Pons (tissue), 1 donor: ENCODE measurements at regions not wholly inside any gene's neighbourhood (a gene's known extent, or its start where the extent isn't known, plus 50 kb on each side); places are given as distances from the start of the nearest gene placed in this dataset.
"Not testable (repeated sequence)": the region's sequence is repeated elsewhere in the genome, so short reads cannot be mapped to it uniquely, and the experiment has no call there.

ENCODE experiments used
- DNase-seq: peaks from one replicate; pipeline ENCODE4 v3.0.0-alpha.2; 2016; ENCODE audit warnings: low spot score

DNA sequence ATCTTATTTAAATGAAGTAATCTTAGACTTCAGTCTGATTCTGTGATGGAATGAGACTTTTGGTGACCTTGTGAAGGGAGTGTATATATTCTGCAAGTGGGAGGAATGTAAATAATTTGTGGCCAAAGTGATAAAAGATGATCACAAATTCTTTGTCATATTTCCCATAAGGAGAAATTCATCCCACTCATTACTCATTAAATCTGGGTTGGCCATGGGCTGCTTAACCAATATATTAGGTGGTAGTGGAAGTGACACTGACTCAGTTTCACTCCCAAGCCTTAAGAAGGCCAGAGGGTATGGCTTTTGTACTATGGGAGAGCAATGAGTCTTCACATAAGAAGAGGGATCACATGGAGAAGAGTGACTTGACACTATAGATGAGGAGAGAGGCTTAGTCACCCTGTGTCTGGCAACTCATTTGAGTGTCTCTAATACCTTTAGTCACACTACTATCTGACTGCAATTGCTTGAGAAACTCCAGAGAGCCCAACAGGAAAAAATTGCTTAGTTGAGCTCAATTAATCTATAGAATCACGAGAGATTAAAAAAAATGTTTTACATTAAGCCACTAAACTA, 408.2 kb upstream of the PITX2 start:
- no peak for DNase-seq

GRCh38 chr4:111031596-111031995, 408.7 kb upstream of the PITX2 start:
- DNase-seq = no peak

DNA sequence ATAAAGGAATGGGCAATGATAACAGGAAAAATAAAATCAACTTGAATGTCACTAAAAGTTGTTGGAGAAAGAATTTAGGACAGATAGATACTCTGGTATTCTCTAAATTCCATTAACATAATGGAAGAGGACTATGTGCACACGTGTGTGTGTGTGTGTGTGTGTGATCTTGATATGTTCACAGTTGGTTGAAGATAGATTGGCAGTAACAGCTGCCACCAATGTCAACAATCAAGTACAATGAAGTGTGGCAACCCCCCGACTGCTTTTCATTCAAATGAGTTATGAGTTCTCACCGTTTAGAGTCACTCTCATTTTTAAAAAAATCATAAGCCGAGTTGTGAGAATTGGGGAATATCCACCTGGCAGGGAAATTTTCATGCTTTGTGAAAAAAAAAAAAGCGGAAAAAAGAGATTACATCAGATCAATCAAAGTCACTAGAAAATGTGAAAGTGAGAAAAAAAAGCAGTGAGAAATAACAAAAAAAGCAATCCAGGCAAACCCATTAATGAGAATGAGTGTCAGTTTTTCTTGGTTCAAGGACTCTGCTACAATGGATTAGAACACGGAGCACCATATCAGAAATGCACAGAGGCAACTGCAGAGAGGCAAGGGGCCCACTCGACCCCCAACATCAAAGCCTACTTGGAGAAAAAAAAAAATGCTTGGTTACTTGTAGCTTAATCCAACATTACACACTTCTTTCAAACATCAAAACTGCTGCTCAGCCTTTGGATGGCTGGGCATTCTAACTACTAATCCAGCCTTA, 414.9 kb upstream of the PITX2 start:
- DNase-seq = no peak

DNA sequence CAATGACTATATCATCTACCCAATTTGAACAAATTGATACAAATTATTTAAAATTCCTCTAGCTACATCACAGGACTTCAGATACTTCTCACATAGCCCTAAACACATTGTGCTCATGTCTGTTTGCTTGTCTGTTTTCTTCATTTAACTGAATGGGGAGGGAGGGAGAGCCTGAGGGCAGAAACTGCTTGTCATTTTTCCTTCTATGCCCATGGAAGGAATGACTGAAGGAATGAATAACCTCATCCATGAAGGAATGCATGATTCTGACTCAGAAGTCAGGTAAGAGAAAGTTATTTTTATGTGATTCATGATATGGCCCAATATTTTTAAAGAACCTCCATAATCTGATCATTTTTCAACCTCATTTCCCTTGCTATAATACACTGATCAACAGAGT, 418.0 kb upstream of the PITX2 start:
- DNase-seq = no peak

GRCh38 chr4:111043286-111043685, 420.4 kb upstream of the PITX2 start:
- DNase-seq = no peak

DNA sequence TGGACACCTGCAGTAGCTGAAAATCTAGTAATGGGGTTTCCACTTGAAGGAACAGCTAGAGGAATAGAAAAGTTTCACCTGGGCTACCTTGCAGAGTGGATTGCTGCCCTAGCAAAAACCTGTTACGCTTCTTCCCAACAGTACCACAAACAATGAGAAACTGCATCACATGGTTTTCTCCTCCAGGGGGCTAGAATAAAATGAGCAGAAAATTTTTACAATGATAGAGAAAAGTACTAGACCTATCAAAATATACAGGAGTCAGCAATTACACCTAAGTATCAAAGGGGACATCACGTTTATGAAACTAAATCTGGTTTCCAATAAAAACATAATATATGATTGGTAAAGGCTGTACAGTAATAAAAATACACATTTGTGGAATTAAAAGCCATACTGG, 423.1 kb upstream of the PITX2 start:
- no peak for DNase-seq

DNA sequence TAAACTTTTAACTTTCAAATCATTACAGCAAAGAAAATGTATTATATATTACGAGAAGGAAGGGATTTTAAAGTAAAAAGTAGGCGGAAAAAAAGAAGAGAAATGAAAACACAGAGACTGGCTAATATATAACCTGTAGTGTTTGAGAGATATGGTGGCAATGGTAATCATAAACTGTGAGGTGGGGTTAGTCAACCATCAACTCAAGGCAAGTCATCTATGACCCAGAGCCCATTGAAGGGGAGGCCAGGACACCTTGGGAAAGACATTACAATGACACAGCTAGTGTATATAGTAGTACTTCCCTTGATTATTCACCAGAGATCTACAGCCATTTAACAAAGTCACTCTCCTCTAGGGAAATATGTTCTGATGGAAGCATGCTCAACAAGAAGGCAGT, 423.9 kb upstream of the PITX2 start:
- DNase-seq = no peak

- no peak for DNase-seq
Measured at GRCh38 chr4:111048316-111048715, 425.4 kb upstream of the PITX2 start.

- DNase-seq = no peak
Measured at GRCh38 chr4:111064342-111064993, 441.6 kb upstream of the PITX2 start.

- no peak for DNase-seq
Measured at GRCh38 chr4:111066001-111066400, 443.1 kb upstream of the PITX2 start.

DNA sequence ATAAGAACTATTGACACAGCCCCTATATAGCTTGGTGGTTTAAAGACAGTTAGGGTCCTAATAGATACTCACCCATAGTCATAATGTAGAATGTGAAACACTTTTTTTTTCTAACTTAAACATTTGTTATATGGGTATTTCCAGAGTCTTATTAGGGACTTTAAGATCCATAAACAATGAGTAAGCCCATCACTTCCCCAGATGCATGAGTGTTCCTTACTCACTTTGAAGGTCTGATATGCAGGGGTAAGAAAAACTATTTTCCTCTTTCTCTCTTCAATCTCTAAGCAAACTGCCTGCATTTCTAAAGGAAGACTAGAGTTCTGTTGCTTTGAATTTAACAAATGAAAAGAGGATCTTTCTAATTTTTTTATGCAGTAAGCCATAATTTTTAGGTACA, 443.6 kb upstream of the PITX2 start:
- no peak for DNase-seq

GRCh38 chr4:111066887-111067286, 444.0 kb upstream of the PITX2 start:
- no peak for DNase-seq

DNA sequence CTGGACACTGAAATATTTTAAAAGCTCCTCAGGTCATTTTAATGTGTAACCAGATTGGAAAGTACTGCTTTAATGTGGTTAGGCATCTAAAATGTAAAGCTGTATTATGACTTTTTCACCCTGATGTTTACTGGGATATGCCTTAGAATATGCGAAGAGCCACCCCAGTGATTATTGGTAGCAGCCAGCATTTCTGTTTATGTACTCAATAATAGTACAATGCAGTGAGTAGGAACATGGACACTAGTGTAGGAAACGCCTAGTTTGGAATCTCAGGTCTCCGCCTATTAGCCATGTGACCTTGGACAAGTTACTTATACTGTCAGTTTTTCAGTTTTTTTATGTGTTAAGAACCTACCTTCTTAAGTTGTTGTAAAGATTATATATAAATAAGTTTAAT, 446.0 kb upstream of the PITX2 start:
- no peak for DNase-seq

GRCh38 chr4:111070390-111070789, 447.5 kb upstream of the PITX2 start:
- no peak for DNase-seq

DNA sequence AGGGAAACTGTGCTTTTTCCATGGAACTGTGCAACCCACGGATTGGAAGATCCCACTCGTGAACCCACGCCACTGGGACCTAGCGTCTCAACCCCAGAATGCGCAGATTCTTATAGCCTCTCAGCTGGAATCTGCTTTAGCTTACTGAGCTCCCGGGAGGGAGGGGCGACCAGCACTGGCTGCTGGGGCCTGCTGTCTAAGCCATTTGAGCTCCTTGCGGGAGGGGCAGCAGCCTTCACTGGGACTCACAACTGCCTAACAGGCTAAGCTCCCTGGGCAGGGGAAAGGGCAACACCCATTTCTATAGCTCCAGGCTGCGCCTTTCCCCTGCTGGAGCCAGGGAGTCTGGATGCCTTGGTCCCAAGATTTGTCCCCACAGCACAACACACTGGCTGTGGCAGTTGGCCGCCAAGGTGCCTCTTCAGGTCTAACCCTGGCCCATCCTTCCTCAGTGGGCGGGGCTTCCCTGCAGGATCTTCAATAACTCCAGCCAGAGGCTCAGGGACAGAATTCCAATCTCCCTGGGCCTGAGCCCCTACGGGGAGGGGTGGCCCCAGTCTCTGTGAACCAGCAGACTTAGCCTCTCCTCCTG, 451.7 kb upstream of the PITX2 start:
- DNase-seq = no peak

GRCh38 chr4:111076299-111076698, 453.4 kb upstream of the PITX2 start:
- DNase-seq = not testable (repeated sequence)

- DNase-seq = no peak
Measured at GRCh38 chr4:111108153-111108552, 485.3 kb upstream of the PITX2 start.

GRCh38 chr4:111113591-111113990, 490.7 kb upstream of the PITX2 start:
- DNase-seq = no peak

GRCh38 chr4:111115881-111116280, 493.0 kb upstream of the PITX2 start:
- DNase-seq = no peak

DNA sequence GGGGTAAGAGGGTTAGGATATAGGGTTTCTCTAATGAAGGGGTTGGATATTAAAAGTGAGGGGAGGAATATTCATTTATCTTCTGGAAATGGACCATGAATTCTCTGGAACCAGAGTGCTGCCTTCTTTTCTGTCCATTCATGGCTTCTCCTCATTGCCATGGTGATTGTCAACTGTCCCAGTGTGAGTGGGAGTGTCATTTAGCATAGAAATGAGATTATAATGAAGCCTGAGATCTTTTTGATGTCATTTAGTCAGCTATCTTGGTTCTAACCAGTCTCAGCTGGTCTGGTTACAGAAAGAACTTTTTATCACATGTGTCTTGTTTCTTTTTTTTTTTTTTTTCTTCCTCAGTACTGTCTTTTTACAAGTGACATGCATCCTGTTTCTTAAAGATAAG, 497.3 kb upstream of the PITX2 start:
- no peak for DNase-seq

DNA sequence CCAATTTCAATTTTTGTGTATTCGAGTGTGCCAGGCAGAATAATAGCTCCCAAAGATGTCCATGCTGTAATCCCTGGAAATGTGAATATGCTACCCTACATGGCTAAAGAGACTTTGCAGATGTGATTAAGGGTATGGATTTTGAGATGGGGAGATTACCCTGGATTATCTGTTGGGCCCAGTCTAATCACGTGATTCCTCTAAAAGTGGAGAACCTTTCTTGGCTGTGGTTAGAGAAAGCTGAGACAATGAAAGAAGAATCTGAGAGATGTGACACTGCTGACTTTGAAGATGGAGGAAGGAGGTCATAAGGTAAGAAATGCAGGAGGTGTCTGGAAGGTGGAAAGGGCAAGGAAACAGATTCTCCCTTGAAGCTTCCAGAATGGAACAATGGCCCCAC, 503.5 kb upstream of the PITX2 start:
- DNase-seq = no peak

- no peak for DNase-seq
Measured at GRCh38 chr4:111127841-111128240, 505.0 kb upstream of the PITX2 start.

DNA sequence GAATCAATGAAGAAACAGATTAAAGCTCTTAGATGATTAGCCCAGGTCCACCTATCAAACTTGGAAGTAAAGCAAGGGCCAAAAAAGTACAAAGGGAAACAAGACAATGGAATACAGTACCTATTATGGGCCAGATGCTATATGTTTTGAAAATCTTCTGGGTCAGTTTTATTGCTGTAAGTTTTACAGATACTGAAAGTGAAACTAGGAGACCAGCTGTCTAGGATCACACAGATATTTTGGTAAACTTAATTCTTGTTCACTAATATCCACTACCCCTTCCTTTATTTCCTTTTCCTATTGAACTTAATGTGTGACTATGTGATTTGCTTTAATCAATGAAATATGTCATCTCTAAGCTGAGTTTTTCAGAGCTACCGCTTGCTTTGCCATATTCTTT, 505.4 kb upstream of the PITX2 start:
- DNase-seq = no peak
